B cell (primary cell): ENCODE measurements at regions not wholly inside any gene's neighbourhood (a gene's known extent, or its start where the extent isn't known, plus 50 kb on each side); places are given as distances from the start of the nearest gene placed in this dataset.

Source experiments
- ATAC-seq: fragments of 200-7000 bp; cut with Tn5 transposase; one replicate; pipeline ENCODE4 v1.10.0; 2021; ENCODE audit warnings: low read depth, mild to moderate bottlenecking, moderate number of reproducible peaks, moderate library complexity
- CTCF ChIA-PET: fragments of 350-600 bp; sonication (Branson Sonifier 250); formaldehyde crosslinking; loops from one replicate; lab custom pipeline; 2021; ENCODE audit warnings: antibody characterized with exemption, inconsistent platforms; lab: Charles Lee
- POLR2A ChIA-PET: fragments of 350-600 bp; sonication (Branson Sonifier 250); formaldehyde crosslinking; loops from one replicate; lab custom pipeline; 2021; ENCODE audit warnings: antibody characterized with exemption; lab: Charles Lee
- DNase-seq: peaks from one replicate; pipeline ENCODE4 v3.0.0; 2013
- H2AFZ ChIP-seq: 2 replicates; pipeline ENCODE4 v1.6.1; 2012; ENCODE audit warnings: mild to moderate bottlenecking, low read depth, low read length; ENCODE audit not compliant: insufficient read depth, poor library complexity, severe bottlenecking
- H3K27ac ChIP-seq, 2 donors: 1 replicate in 1 of 2; 2 replicates in 1 of 2; pipeline ENCODE4 v1.5.1; 2012 to 2013; ENCODE audit warnings: low read length in 2 of 2, mild to moderate bottlenecking in 2 of 2, moderate library complexity in 1 of 2
- H3K27me3 ChIP-seq, 4 experiments: fragments of 200-600 bp in 1 of 4; sonication (generic) in 1 of 4; replicated peaks in 1 of 4; 1 replicate in 2 of 4; 2 replicates in 2 of 4; pipeline versions ENCODE4 v1.6.1 to v1.7.0; 2013 to 2016; ENCODE audit warnings: low read length in 3 of 4, mild to moderate bottlenecking in 2 of 4, mixed read lengths in 1 of 4, moderate library complexity in 1 of 4; ENCODE audit not compliant: insufficient read depth in 4 of 4, control insufficient read depth in 3 of 4; ENCODE audit errors: control extremely low read depth in 1 of 4
- H3K36me3 ChIP-seq, 2 experiments: replicated peaks in 1 of 2; 1 replicate in 1 of 2; 2 replicates in 1 of 2; pipeline versions ENCODE4 v1.6.1 to v1.7.1; 2013; ENCODE audit warnings: low read length in 1 of 2; ENCODE audit not compliant: insufficient read depth in 2 of 2, control insufficient read depth in 1 of 2; ENCODE audit errors: control extremely low read depth in 1 of 2, extremely low read depth in 1 of 2
- H3K4me1 ChIP-seq, 2 donors: fragments of 200-600 bp in 1 of 2; sonication (generic) in 1 of 2; 1 replicate in 1 of 2; 2 replicates in 1 of 2; pipeline versions ENCODE4 v1.5.1 to v1.6.1; 2013 to 2017; ENCODE audit warnings: low read length in 2 of 2; ENCODE audit not compliant: control insufficient read depth in 2 of 2, insufficient read depth in 2 of 2
- H3K4me2 ChIP-seq: replicated peaks from 2 replicates; pipeline ENCODE3; 2012; ENCODE audit warnings: mild to moderate bottlenecking, low read depth, low read length; ENCODE audit not compliant: poor library complexity, severe bottlenecking
- H3K4me3 ChIP-seq, 5 experiments: fragments of 200-600 bp in 1 of 5; sonication (generic) in 1 of 5; 1 replicate in 3 of 5; 2 replicates in 2 of 5; pipeline versions ENCODE4 v1.5.1 to v1.7.0; 2011 to 2016; ENCODE audit warnings: low read length in 4 of 5, mild to moderate bottlenecking in 4 of 5, low read depth in 2 of 5, control low read depth in 1 of 5, moderate library complexity in 1 of 5; ENCODE audit not compliant: insufficient read depth in 1 of 5; ENCODE audit errors: control extremely low read depth in 1 of 5, extremely low read depth in 1 of 5
- H3K79me2 ChIP-seq: fragments of 200-600 bp; sonication (generic); one replicate; pipeline ENCODE4 v1.6.0; 2016; ENCODE audit warnings: low read length; ENCODE audit not compliant: control insufficient read depth, insufficient read depth
- H3K9ac ChIP-seq: fragments of 200-600 bp; sonication (generic); 2 replicates; pipeline ENCODE4 v1.6.1; 2017; ENCODE audit warnings: mild to moderate bottlenecking, low read length, moderate library complexity
- H3K9me3 ChIP-seq, 3 donors: one replicate each; pipeline versions ENCODE4 v1.6.1 to v1.7.1; 2013; ENCODE audit warnings: low read length in 2 of 3; ENCODE audit not compliant: control insufficient read depth in 2 of 3, insufficient read depth in 1 of 3; ENCODE audit errors: control extremely low read depth in 1 of 3
- H4K20me1 ChIP-seq: 2 replicates; pipeline ENCODE4 v1.6.0; 2012; ENCODE audit warnings: mild to moderate bottlenecking, low read length; ENCODE audit not compliant: insufficient read depth, control insufficient read depth, poor library complexity, severe bottlenecking
- H3K27ac Mint-ChIP-seq: one replicate; pipeline ENCODE4 v1.8.0; 2021; ENCODE audit warnings: mixed read lengths
- H3K27me3 Mint-ChIP-seq: one replicate; pipeline ENCODE4 v1.8.0; 2021; ENCODE audit warnings: mixed read lengths
- H3K4me1 Mint-ChIP-seq: one replicate; pipeline ENCODE4 v1.8.0; 2021; ENCODE audit warnings: mixed read lengths
- H3K4me3 Mint-ChIP-seq: one replicate; pipeline ENCODE4 v1.8.0; 2021; ENCODE audit warnings: mixed read lengths
- H3K9me3 Mint-ChIP-seq: one replicate; pipeline ENCODE4 v1.8.0; 2022; ENCODE audit warnings: mixed read lengths; ENCODE audit not compliant: insufficient read depth
- CTCF ChIP-seq: fragments of 200-600 bp; IDR thresholded peaks from one replicate; pipeline ENCODE4 v1.8.0; 2022; ENCODE audit warnings: antibody characterized with exemption, mild to moderate bottlenecking
- EZH2 ChIP-seq: IDR thresholded peaks from 2 replicates; pipeline ENCODE4 v1.6.1; 2012; ENCODE audit warnings: borderline replicate concordance, low read depth, mild to moderate bottlenecking, moderate library complexity, low read length; ENCODE audit not compliant: insufficient read depth, poor library complexity, severe bottlenecking
- whole genome bisulfite sequencing: methylation state at CpG from one replicate; pipeline ENCODE4 v1.1.5; 2013; ENCODE audit warnings: missing lambda C conversion rate; ENCODE audit not compliant: insufficient coverage; 5-methylcytosine and 5-hydroxymethylcytosine counted together
- intact Hi-C: fragments of 100-400 bp; cut with micrococcal nuclease; formaldehyde crosslinking; loops from one replicate; pipeline ENCODE4 v1.10.0; 2022

GRCh38 chr3:168511428-168512014 is 415.8 kb upstream of the GOLIM4 start:
- intact Hi-C loops: no loop called here
- no peaks in the 10 kb centered on the region for H3K4me1 ChIP-seq
- H3K4me3 ChIP-seq: no peak overlapping the region
- H3K36me3 ChIP-seq: no peaks in the 10 kb centered on the region
- H3K27ac ChIP-seq: no peak overlapping the region
- H4K20me1 ChIP-seq: no peaks in the 10 kb centered on the region
- Mint-ChIP-seq H3K27ac (no peak overlapping the region), H3K27me3 (no peaks in the 10 kb centered on the region), H3K4me3 (no peak overlapping the region), H3K4me1 (no peaks in the 10 kb centered on the region), H3K9me3 (no peaks in the 10 kb centered on the region)
- POLR2A ChIA-PET: no interaction called here
- CTCF ChIA-PET: no interaction called here
- no peak overlapping the region for H3K9ac ChIP-seq
- H3K27me3 ChIP-seq: no peaks in the 10 kb centered on the region
- DNase-seq (no peak), ATAC-seq (no peak)
- no peaks in the 10 kb centered on the region for H3K9me3 ChIP-seq
- no peak overlapping the region for H3K4me2 ChIP-seq
- H2AFZ ChIP-seq: no peak overlapping the region
- no peaks in the 10 kb centered on the region for H3K79me2 ChIP-seq
- TF ChIP-seq EZH2: no peak
- no peak for TF ChIP-seq CTCF
- no CpG with 5 or more reads among the region's 3 CpGs for WGBS

DNA sequence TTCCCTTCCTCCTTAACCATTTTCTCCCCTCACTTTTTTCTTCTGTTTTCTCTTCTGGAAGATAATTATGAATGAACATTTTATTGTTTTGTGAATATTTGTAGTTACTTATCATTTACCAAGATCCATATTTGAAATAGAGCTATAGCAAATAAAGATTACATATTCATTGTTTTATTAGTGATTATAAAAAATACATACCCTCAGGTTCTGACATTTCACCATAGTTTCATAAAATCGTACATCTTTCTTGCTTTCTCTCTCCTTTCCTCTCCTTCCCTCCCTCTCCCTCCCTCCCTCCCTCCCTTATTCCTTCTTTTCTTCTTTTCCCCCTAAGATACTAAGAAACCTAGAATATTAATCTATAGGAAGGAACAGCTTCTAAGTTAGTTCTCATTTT is 410.9 kb upstream of the GOLIM4 start:
- H2AFZ ChIP-seq: no peak overlapping the region
- H3K27ac ChIP-seq: no peak overlapping the region
- TF ChIP-seq CTCF (no peak), EZH2 (no peak)
- no peaks in the 10 kb centered on the region for H3K9me3 ChIP-seq
- H3K4me3 Mint-ChIP-seq: no peak overlapping the region
- H3K4me1 Mint-ChIP-seq: no peaks in the 10 kb centered on the region
- H3K9ac ChIP-seq: no peak overlapping the region
- no peak overlapping the region for H3K27ac Mint-ChIP-seq
- no peaks in the 10 kb centered on the region for H3K9me3 Mint-ChIP-seq
- no peaks in the 10 kb centered on the region for H3K27me3 Mint-ChIP-seq
- no peaks in the 10 kb centered on the region for H3K36me3 ChIP-seq
- ChIA-PET POLR2A (no interaction called here), CTCF (interaction anchor here (1.4 kb wide), 1 partner anchor 15 kb away, joined by 3 read pairs; no protein-coding TSS in a partner anchor)
- H4K20me1 ChIP-seq: no peaks in the 10 kb centered on the region
- WGBS: no CpG with 5 or more reads among the region's 1 CpG
- no peak overlapping the region for H3K4me2 ChIP-seq
- H3K27me3 ChIP-seq: no peaks in the 10 kb centered on the region
- no peaks in the 10 kb centered on the region for H3K79me2 ChIP-seq
- H3K4me1 ChIP-seq: no peaks in the 10 kb centered on the region
- H3K4me3 ChIP-seq: no peak overlapping the region
- no peak for ATAC-seq
- intact Hi-C loops: no loop called here
- DNase-seq: no peak
